ENCODE measurements at regions not wholly inside any gene's neighbourhood (a gene's known extent, or its start where the extent isn't known, plus 50 kb on each side); places are given as distances from the start of the nearest gene placed in this dataset.

DNA sequence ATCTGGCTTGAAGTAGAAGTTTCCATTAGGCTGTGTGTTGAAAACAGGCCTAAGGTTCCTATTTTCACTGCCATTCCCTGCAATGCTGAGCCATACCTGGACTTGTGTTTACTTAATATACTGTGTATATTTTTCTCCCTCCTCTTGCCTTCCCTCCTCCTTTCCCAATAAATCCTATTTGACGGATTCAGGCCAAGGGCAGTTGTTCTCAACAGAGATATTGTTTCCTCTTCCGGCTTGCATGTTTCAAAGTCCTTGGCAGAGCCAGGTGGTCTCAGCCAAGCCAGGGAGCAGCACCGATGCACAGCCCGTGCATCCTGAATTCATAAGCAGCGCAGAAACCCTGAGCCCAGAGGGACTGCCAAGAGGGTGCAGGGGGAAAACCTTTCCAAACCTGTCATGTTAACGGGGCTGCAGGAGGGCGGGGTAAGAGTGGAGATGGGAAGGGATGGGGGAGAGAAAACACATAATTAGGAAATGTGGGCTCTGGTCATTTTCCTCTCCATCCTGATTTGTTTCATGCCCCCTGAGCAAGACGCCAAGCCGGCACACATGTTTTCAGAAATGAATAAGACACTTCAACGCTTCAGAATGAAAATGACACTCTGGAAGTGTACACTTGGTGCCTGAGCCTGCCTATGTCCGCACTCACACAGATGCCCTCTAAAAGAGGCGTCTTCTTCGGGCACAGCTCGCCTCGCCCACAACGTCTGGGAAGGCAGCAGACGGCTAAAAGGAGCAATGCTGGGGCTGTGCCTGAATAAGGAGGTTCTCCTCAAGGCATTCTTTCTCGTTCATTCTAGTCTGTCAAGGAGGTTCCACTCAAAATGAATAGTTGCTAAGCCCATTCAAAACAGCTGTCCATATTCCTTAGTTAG is 149.3 kb upstream of the UBL3 start:
- DNase-seq (ENCODE audit: low spot score) = no peak

DNA sequence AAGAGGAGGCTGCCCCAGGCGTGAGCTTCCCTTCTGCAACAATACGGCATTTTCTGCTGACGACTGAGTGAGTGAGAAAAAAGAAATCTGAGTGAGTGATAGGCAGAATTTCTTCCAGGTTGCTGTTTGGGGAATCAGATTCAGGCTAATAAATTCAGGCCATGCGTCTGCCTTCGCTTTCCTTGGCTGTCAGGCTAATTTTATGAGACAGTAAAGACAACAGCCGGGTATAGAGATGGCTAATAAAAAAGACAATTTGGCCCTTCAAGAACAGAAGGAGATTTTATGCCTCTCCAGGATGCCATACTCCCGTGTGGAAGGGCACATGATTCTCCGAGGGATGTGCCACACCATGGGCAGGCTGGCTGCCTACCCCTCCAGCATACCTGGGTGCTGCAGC is 145.9 kb upstream of the UBL3 start:
- no peak for DNase-seq (ENCODE audit: low spot score)

DNA sequence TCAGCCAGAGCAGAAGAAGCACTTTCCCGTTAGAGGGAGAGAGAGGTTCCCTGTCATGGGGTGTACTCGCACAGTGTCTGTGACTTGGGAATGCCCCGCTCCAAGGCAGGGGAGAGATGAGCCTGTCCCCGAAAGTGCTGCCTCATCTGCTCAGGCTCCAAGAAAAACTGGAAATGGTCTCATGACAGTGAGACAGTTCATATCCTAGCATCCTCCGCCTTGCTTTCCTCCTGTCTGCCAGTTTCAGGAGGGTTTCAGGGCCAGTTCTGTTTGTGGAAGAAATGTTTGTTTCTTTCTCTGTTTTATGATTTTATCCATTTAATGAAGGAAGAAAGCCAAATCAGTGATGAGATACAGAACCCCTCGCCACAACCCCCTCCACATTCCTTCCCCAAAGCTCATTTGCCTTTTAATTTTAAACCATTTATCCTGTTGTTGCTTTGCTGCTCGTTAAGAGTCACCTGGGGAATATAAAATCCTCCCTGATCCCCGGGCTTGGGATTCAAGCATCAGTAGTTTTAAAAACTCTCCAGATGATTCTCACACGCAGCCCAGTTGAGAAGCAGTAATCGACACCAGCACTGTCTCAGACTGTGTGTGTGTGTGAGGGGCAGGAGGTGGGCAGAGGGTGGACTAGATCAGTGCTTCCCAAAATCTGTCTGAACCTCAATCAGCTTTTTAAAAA is 144.6 kb upstream of the UBL3 start:
- DNase-seq (ENCODE audit: low spot score) = no peak

DNA sequence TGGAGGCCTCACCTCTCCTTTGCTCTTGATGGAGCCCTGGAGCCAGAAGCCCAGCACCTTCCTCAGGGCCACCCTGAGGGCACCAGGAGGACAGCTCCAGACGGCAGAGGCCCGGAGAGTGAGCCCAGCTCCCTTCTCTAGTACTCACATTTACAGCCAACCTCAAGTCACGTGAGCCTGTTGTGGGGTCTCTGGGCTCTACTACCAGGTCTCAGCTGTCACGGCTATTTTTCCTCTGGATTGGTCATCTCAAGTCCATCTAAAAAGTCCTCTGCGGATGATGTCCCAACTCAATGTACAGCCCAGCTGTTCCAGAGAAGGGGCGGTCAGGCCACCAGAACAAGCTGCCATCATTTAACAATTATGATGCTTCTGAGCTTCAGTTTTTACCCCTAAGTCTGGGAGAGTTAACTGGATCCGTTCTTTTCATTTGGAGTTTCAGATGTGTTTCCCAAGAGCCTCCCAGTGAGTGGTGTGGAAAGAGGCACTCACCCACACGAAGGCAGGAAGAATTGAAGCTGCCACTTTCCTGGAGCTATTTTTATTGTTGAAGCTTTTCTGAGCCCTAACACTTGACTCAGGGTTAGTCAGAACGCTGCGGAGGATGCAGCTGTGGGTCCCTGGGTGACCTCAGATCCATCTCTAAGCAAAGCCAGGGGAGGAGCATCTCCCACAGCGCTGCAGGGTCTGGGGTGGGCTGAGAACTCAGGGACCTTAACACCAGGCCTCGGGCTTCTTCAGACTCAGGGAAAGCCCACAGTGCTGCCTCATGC is 143.5 kb upstream of the UBL3 start:
- no peak for DNase-seq (ENCODE audit: low spot score)

DNA sequence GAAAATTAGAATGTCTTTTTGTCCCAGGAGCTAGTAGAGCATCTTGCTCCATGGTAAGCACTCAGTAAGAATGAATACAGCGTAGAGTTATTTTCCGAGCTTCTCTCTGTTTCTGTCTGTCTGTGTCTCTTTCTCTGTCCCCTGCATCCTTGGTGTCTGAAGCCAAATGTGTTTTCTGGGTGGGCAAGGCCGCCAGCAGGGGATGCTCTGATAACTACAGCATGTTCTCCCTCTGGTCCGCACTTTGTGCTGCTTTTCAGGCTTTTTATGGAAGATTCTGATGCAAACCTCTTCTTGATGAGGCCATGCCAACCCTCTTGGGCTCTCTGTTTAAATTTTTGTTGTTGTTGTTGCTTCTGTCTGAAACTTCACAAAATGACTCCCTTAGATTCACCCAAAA is 142.8 kb upstream of the UBL3 start:
- DNase-seq (ENCODE audit: low spot score) = no peak

DNA sequence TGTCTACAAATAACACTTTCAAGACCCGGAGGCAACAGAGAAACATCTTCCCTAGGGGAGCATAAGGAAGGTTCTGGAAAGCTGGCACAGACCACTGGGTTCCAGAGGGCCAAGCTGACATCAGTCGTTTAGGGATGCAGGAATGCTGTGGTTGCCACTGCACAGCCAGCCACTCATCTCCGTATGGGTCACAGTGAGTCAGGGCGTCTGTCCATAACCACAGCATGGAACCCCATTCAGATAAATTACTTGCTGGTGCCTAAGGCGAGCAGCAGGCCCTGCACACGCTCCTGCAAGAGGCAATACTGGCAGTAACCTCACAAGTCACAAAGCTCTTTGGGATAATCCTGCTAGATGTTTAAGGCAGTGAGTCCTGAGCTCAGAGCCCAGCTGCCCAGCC is 140.9 kb upstream of the UBL3 start:
- no peak for DNase-seq (ENCODE audit: low spot score)

DNA sequence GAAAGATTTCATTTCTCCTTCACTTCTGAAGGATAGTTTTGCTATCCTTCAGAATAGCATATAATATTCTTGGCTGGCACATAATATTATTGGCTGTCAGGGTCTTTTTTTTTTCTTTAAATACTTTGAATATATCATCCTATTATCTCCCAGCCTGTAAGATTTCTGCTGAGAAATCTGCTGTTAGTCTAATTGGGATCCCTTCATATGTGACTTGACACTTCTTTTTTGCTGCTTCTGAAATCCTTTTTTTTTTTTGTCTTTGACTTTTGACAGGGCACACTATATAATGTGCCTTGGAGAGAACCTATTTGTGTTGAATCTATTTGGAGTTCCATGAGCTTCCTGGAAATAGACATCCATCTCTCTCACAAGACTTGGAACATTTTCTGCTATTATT is 136.9 kb upstream of the UBL3 start:
- DNase-seq (ENCODE audit: low spot score) = no peak

DNA sequence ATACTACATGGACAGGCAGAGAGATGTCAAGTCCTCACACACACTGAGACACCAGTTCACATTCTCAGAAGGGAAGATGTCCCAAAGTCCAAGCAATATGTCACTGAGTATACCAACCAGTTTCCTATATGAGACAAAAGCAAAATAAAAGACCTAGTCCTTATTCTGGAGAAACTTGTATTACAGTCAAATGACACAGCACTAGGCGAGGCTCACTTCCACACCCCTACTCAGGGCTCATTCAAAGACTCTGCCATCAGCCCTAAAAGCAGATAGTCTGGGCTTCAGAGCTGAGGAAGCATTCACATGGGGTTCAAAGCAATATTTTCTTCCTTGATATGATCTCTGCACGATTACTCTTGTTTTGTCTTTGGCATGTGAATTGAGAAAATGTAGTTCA is 129.9 kb upstream of the UBL3 start:
- DNase-seq (ENCODE audit: low spot score) = no peak

DNA sequence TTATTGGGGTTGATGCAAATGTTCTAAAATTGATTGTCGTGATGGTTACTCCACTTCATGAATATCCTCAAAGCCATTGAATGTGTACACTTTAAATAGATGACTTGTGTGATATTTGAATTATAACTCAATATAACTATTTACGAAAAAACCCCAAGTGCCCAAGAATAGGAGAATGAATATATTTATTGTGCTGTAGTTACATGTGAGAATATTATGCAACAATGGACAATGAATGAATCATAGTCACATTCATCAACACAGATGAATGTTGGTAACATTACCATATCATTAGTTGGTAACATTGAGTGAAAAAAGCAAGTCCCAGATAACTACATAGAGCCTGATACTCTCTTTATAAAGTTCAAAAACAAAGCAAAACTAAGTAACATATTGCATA is 127.8 kb upstream of the UBL3 start:
- no peak for DNase-seq (ENCODE audit: low spot score)

DNA sequence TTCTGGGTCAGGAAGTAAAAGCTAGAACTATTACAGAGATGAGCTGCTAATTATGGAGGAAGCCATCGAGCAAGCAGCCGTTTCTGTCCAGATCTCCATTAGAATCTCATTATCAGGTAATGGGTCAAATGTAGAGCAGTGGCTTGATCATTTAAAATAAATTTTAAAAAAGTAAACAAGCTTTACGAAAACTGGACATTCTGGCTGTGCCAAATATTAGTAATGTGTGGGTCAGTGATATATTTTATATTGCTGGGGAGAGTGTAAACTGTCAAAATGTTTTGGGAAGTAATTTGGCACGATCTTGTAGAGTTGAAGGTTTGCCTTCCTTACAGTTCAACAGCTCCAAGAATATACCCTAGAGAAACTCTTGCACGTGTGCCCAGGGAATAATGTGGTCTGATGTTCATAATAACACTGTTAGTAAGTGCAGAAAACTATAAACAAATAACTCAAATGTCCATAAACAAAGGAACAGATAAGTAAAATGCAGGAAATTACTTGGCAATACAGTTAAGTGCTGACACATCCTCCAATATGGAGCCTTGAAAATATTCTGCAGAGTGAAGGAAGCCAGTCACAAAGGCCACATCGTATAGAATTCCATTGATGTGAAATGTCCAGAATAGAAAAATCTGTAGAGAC is 127.2 kb upstream of the UBL3 start:
- no peak for DNase-seq (ENCODE audit: low spot score)

DNA sequence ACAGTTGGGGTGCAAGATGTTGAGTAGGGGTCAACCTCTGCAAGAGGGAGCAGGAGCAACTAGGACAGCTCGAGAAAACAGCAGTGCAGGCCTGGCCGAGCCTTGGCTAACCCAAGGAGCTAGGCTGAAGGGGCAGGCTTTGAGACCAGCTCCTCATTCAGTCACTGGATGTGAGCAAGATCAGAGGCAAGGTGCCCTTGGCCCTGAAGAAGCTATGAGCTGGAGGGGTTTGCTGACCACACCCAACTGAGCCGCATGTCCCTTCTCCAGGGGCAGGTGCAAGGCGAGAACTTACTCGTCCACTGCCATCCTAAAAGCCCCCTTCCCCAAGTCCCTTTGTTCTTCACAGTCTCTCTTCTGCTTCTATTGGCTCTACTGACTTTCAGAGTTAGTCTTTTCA is 126.1 kb upstream of the UBL3 start:
- DNase-seq (ENCODE audit: low spot score) = no peak

DNA sequence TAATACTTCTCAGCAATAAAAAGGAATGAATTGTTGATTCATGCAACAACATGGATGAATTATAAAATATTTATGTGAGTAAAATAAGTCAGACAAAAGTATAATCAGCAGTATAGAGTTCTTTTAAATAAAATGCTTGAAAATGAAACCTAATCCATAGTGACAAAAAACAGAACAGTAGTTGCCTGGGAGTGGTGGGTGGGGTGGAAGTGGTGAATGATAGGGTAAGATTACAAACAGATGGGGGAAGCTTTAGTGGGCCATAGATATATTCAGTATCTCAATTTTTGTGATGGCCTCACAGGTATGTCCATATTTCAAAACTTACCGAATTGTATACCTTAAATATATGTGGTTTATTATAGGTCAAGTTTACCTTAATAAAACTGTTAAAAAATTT is 124.9 kb upstream of the UBL3 start:
- DNase-seq (ENCODE audit: low spot score) = no peak

DNA sequence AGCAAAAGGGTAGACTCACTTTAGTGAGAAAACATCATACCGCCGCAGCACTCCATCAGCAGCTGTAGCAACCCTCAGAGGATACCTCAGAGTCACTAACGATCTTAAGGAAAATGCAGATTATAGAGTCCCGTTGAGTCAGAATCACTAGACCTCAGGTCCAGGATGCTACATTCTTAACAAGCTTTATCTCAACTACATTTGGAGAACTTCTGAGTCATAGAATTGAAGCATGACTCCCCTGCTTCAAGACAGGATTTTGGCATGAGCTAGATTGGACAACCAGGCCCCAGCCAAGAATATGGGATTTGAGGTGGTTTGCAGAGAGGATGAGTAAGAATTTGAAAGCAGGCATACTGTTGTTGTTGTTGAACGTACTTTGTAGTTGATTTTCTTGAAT is 118.9 kb upstream of the UBL3 start:
- DNase-seq (ENCODE audit: low spot score) = no peak

DNA sequence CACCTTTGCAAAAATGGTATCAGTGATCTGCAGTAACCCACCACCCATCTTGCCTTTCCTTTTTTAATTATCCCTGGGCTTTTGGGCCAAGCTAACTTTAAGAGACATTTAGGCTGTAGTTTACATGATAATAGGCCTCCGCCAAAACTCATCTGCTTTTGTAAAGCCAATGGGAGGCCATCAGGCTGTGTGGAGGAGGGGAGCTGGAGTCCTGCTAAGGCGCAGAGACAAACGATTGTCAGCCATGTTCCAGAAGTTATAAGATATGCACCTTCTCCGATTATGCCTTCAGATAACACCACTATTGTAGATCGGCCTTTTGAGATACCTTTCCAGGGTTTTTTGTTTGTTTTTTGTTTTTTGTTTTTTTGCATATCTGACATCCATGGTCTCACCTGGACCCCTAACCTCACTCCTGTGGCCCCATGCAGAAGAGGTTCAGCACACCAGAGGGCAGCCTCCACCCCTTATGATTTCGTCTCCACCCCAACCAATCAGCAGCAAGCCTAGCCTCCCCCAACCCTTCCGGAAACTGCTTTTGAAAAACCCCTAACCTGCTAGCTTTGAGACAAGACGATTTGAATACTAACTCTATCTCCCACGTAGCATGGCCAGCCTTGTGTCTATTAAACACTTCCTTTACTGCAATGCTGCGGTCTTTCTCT is 113.9 kb upstream of the UBL3 start:
- no peak for DNase-seq (ENCODE audit: low spot score)

DNA sequence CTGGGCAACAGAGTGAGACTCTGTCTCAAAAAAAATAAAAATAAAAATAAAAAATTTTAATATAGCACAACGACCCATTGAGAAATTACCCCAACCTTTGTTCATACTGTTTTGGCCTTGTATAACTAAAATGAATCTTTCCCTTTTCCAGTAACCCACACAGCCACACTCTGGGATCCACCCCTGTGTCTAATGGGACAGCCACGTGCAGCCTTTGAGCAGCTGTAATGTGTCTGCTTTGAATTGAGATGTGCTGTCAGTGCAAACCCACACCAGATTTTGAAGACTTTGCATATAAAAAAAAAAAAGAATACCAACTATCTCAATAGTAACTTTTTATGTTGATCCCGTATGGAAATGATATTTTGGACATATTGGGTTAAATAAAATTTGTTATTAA is 112.7 kb upstream of the UBL3 start:
- no peak for DNase-seq (ENCODE audit: low spot score)

DNA sequence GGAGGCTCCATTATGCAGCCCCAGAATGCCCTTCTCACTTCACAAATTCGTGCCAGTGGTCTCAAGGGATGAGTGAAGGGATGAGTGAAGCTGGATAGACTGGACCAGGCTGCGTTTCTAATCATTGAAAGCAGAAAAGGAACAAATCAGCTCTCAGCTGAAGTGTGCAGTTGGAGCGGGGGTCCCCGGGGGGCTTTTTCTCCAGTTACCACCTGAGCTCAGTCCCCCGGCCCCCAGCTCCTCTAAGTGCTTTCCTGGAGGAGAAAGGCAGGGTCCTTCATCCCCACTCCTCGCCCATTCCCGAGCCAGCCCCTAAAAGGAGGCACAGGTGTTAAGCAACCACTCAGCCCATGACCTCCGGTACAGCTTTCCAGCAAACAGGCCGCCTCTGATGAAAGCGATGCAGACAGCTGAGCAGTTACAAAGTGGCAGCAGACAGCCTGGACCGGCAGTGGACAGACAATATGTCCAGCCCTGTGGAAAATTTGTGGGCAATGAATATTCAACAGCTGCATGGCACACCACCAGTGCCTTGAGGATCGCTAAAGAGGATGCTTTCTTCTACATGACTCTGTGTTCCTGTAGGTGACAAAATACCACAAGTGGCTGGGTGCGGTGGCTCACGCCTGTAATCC is 110.7 kb upstream of the UBL3 start:
- DNase-seq (ENCODE audit: low spot score) = no peak

DNA sequence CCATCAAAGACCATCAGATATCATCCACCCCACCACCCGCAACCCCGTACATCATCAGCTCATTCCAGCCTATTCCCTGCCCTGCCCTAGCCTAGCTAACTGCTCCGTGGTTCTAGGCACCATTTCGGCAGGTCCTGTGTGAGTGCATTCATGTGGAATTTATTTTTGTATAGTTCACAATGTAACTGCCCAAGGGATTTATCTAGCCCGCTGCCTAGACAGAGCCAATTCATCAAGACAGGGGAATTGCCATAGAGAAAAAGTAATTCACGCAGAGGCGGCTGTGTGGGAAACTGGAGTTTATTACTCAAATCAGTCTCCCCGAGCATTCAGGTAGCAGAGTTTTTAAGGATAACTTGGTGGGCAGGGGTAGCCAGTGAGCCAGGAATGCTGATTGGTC is 109.2 kb upstream of the UBL3 start:
- no peak for DNase-seq (ENCODE audit: low spot score)

DNA sequence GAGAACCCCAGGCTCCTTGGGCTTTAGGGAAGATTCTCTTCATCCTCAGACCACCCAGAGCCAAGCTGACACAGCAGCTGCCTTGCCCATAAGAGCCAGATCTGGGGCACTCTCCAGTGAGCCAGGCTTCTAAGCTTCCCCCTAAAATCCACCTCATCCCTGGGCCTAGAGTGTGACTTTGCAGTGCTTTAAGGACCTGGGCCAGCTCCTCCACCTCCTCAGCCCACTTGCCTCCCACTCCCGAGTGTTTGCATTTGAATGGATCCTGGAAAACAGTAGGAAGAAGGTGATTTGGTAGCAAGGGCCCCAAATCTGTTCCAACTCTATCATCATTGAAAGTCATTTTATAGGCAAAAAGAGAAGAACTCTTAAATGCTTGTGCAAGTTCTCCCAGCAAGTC is 108.7 kb upstream of the UBL3 start:
- no peak for DNase-seq (ENCODE audit: low spot score)

DNA sequence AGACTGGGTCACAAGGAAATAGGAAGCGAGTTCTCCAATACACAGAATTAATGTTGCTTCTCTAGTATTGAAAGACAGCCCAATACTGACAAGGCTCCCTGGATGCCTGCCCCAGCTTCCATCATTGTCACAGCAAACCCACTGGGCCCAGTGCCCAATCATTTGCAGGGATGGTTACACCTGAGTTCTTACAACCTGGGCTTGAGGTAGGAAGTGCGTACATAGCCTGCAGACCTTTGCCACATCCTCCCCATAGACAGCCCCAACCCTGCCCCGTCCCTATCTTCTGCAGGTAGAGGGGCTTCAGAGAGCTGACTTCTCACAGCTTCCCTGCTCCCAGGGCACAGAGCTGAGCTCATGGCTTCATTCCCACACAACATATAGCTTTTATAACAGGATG is 108.1 kb upstream of the UBL3 start:
- no peak for DNase-seq (ENCODE audit: low spot score)

DNA sequence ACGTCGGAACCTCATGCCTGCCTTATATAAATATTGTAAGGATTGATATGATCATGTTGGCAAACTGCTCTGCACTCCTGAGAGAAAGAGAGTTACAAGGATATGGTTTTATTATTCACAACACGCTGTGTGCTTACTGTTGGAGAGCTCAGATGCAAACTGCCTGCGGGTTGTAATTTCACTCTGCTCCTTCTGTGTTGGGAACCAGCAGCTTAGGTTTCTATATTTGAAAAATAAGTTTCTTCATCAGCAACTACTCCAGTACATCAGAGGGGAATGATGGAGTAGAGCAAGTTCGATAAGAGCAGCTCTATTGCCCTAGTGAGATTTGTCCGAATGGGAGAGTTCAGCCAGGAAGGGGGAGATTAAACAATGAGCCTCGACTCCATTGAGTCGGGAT is 106.9 kb upstream of the UBL3 start:
- DNase-seq (ENCODE audit: low spot score) = peak; percentile 51

DNA sequence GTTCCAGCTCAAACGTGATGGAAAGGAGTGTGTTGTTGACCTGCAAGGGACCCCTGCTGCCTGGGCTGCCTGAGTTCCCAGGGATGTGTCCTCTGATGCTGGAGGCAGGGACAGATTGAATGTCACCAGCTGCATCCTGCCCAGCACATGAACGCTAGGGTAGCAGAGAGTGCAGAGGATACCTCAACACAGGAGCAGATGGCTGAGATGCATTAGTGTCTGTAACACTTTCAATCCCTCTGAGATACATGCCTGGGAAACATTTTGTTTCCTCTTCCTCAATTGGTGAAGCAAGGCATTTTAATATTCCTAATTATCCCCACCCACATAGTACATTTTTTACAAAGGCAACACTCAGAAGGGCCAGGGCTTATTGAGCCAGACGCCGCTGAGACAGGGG is 106.4 kb upstream of the UBL3 start:
- no peak for DNase-seq (ENCODE audit: low spot score)
